T-helper 2 cell treated with Interferon-gamma antibody and Interleukin-4, amounts not matched to agents 5 μg/mL and 100 μg/mL, for 36 hours (primary cell): ENCODE measurements at regions not wholly inside any gene's neighbourhood (a gene's known extent, or its start where the extent isn't known, plus 50 kb on each side); places are given as distances from the start of the nearest gene placed in this dataset.

Experiments
- DNase-seq: peaks from one replicate; pipeline ENCODE4 v3.0.0; 2021; ENCODE audit warnings: low spot score
- H3K27ac Mint-ChIP-seq: one replicate; pipeline ENCODE4 v1.8.0; 2021; ENCODE audit warnings: mild to moderate bottlenecking, mixed read lengths
- H3K27me3 Mint-ChIP-seq: one replicate; pipeline ENCODE4 v1.8.0; 2021; ENCODE audit warnings: low read depth, mixed read lengths
- H3K36me3 Mint-ChIP-seq: one replicate; pipeline ENCODE4 v1.8.0; 2021; ENCODE audit warnings: low read depth, mixed read lengths
- H3K4me1 Mint-ChIP-seq: one replicate; pipeline ENCODE4 v1.8.0; 2021; ENCODE audit warnings: low read depth, mixed read lengths
- H3K4me3 Mint-ChIP-seq: one replicate; pipeline ENCODE4 v1.8.0; 2022; ENCODE audit warnings: mild to moderate bottlenecking, moderate library complexity, mixed read lengths
- H3K9me3 Mint-ChIP-seq: one replicate; pipeline ENCODE4 v1.8.0; 2021; ENCODE audit warnings: mixed read lengths

DNA sequence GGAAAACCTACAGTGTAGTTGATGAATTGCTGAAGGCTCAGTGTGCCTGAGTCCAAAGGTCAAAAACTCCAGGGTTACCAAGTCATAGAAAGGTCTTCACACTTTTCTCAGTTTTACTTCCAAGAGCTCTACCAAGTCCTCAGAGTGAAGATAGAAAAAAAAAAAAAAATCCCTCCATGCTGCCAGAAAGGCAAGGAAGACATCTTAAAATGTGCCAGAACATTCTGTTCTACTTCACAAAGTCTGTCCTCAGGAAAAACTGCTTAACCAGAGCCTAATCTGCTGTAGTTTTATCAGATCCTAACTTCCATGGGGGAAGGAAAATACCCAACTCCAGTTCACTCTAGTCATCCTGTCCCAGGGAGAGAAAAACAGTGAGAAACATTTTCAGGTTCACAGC, 175.6 kb upstream of the CDH11 start:
- Mint-ChIP-seq H3K27me3 (no peaks in the 10 kb centered on the region), H3K4me1 (no peaks in the 10 kb centered on the region), H3K9me3 (peaks cover 22% of the 10 kb centered on the region), H3K36me3 (no peaks in the 10 kb centered on the region), H3K27ac (no peak overlapping the region), H3K4me3 (no peak overlapping the region)
- DNase-seq = no peak

DNA sequence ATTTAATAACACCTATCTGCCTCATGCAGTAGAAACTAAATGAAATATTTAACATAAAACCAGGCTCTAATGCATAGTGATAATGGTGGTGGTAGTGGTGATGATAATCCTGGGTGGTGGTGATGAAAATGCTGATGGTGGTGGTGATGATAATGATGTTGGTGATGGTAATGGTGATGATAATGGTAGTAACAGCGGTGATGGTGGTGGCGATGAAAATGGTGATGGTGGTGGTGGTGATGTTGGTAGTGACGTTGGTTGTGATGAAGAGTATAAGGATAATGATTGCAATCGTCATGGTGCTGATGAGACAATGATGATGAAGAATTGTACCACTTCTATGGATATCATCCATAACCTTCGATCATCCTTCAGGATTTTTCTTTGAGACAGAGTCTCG, 173.7 kb upstream of the CDH11 start:
- no peak overlapping the region for H3K27ac Mint-ChIP-seq
- no peak for DNase-seq
- H3K4me3 Mint-ChIP-seq = no peak overlapping the region
- peaks cover 22% of the 10 kb centered on the region for H3K9me3 Mint-ChIP-seq
- H3K36me3 Mint-ChIP-seq = no peaks in the 10 kb centered on the region
- H3K27me3 Mint-ChIP-seq = no peaks in the 10 kb centered on the region
- no peaks in the 10 kb centered on the region for H3K4me1 Mint-ChIP-seq

DNA sequence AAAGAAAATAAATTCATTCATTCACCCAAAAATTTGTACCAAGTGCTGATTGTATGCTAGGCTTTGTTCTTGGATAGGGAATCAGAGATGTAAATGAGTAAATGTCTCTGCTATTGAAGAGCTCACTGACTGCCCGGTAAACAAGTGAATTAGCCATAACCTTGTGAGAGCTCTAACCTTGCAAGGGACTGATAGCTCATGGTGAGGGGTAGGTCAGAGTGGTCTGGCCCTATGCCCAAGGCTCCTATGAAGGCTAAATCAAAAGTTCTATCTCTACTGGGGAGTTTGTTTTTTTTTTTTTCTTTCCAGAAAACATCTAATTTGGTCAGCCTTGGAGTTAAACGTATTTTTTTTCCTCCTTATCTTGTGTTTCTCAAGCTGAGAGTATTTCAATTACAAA, 172.8 kb upstream of the CDH11 start:
- Mint-ChIP-seq H3K4me3 (no peak overlapping the region), H3K4me1 (no peaks in the 10 kb centered on the region), H3K9me3 (peaks cover 27% of the 10 kb centered on the region), H3K36me3 (no peaks in the 10 kb centered on the region), H3K27me3 (no peaks in the 10 kb centered on the region), H3K27ac (no peak overlapping the region)
- DNase-seq = no peak

DNA sequence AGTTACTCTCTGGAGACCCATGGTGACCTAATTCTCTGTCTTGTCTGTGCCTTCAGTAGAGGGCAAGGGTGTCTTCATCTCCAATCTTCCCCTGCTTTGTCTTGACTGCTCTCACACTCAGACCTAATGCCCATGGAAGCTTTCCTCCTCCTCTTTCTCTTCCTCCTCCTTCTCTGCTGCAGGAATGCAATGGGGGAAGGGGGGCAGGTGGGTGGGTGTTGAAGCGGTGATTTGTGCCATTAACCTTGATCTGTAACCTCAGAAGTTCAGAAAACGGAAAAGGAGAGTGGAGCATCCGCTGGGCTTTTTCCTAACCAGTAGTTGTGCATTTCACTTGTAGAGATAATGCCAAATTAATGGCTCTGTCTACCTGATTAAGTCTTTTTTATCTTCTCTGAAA, 172.3 kb upstream of the CDH11 start:
- no peaks in the 10 kb centered on the region for H3K4me1 Mint-ChIP-seq
- H3K4me3 Mint-ChIP-seq = no peak overlapping the region
- H3K36me3 Mint-ChIP-seq = no peaks in the 10 kb centered on the region
- peaks cover 29% of the 10 kb centered on the region for H3K9me3 Mint-ChIP-seq
- H3K27me3 Mint-ChIP-seq = no peaks in the 10 kb centered on the region
- no peak overlapping the region for H3K27ac Mint-ChIP-seq
- DNase-seq = no peak

DNA sequence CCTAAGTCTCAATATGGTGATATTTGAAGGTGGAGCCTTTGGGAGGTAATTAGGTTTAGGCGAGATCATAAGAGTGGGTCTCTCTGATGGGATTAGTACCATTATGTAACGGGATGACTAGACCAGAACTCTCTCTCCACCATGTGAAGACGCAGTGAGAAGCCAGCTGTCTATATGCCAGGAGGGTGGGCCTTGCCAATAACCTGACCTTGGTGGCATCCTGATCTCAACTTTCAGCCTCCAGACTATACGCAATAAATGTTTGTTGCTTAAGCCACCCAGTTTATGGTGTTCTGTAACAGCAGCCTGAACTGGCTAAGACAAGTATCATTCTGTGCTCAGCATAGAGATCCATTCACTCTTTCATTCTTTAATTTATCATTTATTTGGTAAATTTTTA, 167.2 kb upstream of the CDH11 start:
- Mint-ChIP-seq H3K9me3 (peaks cover 13% of the 10 kb centered on the region), H3K27ac (no peak overlapping the region), H3K36me3 (no peaks in the 10 kb centered on the region), H3K27me3 (no peaks in the 10 kb centered on the region), H3K4me1 (no peaks in the 10 kb centered on the region), H3K4me3 (no peak overlapping the region)
- no peak for DNase-seq

DNA sequence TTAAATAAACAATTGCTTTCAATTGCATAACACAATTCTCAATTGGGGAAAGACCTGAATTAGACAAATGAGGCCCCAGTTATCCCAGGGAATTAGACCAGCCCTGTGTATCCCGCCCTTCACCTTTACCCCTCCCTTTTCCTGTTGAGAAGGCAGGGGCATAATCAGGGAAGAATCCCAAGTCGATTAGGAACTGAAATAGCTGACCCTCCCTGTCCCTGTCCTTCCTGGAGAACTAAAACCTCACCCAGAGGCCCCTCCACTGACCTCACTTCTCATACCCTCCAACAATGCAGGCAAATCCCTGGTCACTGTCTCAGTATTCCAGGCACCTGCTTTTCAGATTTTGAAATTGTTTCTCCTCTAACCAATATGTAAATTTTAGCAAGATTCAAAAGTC, 165.4 kb upstream of the CDH11 start:
- H3K4me3 Mint-ChIP-seq = no peak overlapping the region
- H3K4me1 Mint-ChIP-seq = no peaks in the 10 kb centered on the region
- H3K36me3 Mint-ChIP-seq = no peaks in the 10 kb centered on the region
- H3K27ac Mint-ChIP-seq = no peak overlapping the region
- DNase-seq = no peak
- H3K9me3 Mint-ChIP-seq = peaks cover 16% of the 10 kb centered on the region
- no peaks in the 10 kb centered on the region for H3K27me3 Mint-ChIP-seq

DNA sequence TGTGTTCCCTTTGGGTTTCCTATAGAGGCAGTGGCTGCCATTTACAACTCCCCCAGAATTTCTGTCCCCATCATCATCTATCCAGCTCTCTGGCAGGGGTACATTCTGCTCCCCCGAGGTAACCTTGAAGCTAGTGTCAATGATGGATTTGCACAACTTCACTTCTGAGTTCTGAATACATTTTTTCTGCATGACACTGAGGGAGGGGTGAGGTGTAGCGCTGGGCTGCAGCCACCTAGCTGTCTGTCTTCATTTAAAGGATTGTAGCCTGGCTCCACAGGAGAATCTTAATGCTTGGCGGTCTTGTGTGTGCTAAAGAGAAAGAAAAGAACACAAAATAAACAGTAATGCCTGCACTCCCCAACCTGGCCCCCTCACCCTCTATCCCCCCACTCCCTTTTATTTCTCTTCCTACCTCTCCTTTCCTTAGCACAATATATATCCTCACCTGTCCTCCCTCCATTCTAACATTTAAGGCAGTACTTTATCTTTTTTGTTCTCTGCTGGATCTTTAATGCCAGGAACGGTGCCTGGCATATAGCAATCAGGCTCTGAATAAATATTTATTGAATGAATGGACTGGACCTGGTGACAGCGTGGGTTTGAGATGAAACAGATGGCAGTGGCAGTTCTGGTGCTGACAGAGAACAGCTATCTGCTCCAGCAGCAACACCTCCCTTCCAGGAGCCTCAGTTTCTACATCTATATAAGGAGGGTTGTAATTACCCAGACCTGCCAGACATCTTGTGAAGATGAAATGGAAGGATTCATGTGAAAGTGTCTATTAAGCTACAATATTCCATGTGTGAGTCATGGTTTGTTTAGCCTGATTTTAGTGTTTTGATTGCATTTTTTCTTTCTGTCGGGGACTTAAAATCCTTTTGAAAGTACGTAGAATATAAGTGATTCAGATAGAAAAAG, 163.5 kb upstream of the CDH11 start:
- Mint-ChIP-seq H3K4me3 (no peak overlapping the region), H3K9me3 (peaks cover 16% of the 10 kb centered on the region), H3K4me1 (no peaks in the 10 kb centered on the region), H3K27ac (no peak overlapping the region), H3K27me3 (no peaks in the 10 kb centered on the region), H3K36me3 (no peaks in the 10 kb centered on the region)
- DNase-seq = no peak

DNA sequence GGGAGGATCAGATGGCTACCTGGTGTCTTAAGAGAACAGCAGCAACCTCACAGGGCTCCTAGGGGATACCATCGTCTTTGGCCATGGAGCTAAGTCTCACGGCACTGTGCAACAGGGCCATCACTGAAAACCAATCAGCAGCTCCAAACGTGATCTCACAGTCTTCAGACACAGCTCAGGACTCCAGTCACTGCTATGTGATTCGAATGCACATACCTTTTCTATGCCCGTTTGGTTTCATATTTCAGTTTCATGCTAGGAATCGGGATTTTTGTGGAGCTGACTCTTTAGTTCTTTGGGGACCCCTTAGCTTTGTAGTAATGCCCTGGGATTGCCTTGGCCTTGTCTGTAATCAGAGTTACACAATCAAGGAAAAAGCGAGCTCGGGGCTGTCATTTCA, 162.8 kb upstream of the CDH11 start:
- Mint-ChIP-seq H3K36me3 (no peaks in the 10 kb centered on the region), H3K4me3 (no peak overlapping the region), H3K27ac (no peak overlapping the region), H3K9me3 (peaks cover 13% of the 10 kb centered on the region), H3K4me1 (no peaks in the 10 kb centered on the region), H3K27me3 (no peaks in the 10 kb centered on the region)
- DNase-seq = no peak

DNA sequence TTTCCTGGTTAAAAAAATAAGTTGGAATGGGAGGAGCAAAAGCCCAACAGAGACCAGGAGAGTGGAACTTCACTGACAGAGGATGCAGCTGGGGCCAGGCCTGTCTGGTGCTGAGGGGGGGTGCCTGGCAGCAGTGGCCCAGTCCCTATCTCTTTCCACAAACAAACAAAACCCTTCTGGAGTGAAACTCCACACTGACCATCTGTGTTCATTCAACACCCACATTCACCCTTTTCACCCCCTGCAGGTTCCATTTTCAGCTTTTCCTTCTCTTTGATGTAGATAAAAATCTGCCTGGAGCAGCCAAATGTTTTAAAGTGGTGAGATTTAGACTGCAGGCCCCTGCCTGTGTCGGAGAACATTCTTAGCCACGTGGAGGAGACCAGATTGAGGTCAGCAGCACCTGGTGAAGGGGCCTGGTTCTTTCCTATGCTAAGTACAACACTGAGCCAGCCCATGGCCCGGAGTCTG, 161.4 kb upstream of the CDH11 start:
- no peak for DNase-seq
- Mint-ChIP-seq H3K9me3 (peaks cover 12% of the 10 kb centered on the region), H3K4me1 (no peaks in the 10 kb centered on the region), H3K27me3 (no peaks in the 10 kb centered on the region), H3K36me3 (no peaks in the 10 kb centered on the region), H3K4me3 (no peak overlapping the region), H3K27ac (no peak overlapping the region)

DNA sequence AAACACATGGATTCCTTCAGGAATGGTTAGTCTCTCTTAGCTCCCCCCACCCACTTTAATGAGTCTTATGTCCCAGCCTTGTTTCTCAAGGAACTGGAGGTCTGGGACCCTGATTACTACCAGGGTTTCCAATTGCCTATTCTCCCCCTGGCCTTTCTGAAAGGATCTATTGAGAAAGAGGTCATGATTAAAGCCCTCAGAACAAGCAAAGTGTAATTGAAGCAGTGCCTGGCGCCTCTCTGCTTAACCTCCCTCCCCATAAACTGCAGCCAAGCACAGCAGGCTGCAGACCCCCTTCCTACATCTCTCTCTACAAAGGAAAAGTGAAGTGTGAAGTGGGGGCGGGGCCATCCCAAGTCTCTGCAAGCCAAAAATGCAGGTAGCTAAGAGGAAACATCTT, 159.7 kb upstream of the CDH11 start:
- H3K9me3 Mint-ChIP-seq = peaks cover 24% of the 10 kb centered on the region
- H3K27ac Mint-ChIP-seq = no peak overlapping the region
- H3K4me1 Mint-ChIP-seq = no peaks in the 10 kb centered on the region
- no peaks in the 10 kb centered on the region for H3K36me3 Mint-ChIP-seq
- no peak overlapping the region for H3K4me3 Mint-ChIP-seq
- H3K27me3 Mint-ChIP-seq = no peaks in the 10 kb centered on the region
- DNase-seq = no peak

DNA sequence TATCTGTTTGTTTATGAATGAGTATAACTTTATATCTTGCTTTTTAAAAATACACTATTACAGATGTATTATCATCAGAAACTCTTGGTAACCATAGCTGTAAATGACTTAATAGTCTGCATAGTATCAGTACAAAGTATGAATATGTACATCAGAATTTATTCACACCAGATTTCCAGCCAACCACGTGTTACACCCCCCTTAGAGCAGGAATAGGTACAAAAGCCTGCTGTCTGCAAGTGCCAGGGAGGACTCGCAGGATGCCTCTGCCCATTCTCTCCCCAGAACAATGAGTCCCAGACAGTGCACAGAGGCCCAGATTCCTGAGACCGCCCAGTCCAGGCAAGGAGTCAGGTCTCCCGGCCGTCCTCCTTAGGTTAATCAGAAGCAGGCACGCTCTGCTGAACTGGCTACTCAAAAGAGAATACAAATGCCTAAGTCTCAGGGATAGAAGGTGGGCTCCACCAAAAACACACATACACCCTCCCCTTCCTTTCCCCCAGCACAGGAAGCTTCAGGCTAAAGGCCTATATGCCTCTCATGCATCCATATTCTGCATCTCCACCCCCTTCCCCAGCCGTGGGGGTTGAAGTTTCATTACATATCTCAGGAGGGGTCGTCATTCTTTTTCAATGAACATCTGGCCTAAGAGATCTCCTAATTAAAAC, 159.1 kb upstream of the CDH11 start:
- Mint-ChIP-seq H3K36me3 (no peaks in the 10 kb centered on the region), H3K9me3 (peaks cover 25% of the 10 kb centered on the region), H3K4me1 (no peaks in the 10 kb centered on the region), H3K27me3 (no peaks in the 10 kb centered on the region), H3K27ac (no peak overlapping the region), H3K4me3 (no peak overlapping the region)
- no peak for DNase-seq

DNA sequence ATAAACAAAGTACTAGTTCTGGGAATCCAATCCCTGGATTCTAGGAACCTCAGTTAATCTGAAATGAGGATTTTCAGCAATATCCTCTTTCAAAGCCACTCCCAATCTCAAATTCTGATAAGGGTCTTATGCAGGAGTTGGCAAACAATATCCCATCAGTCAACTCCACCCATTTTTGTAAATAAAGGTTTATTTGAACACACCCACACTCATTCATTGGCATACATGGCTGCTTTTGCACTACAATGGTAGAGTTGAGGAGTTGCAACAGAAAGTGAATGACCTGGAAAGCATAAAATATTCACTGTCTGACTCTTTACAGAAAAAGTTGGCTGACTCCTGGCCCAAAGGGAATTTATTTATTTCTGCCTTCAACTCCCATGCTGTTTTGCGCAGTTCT, 157.7 kb upstream of the CDH11 start:
- H3K36me3 Mint-ChIP-seq = no peaks in the 10 kb centered on the region
- H3K9me3 Mint-ChIP-seq = peaks cover 25% of the 10 kb centered on the region
- no peaks in the 10 kb centered on the region for H3K27me3 Mint-ChIP-seq
- H3K4me1 Mint-ChIP-seq = no peaks in the 10 kb centered on the region
- DNase-seq = no peak
- H3K4me3 Mint-ChIP-seq = no peak overlapping the region
- no peak overlapping the region for H3K27ac Mint-ChIP-seq

DNA sequence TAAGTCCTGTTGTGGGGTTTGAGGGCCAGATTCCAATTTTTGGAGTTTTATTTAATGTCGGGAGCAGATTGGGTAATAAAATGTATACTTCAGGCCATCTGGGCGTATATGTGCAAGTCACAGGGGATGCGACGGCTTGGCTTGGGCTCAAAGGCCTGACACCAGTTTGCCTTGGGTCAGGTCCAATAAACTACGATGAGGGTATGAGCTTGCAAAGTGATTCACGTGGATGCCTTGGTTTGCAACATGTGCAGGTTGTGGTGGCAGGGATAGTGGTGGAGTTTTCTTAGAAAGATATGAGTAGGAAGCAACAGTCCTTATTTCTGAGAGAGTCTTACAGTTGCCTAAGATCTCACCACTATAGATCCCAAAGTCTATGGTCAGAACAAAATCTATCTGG, 157.0 kb upstream of the CDH11 start:
- Mint-ChIP-seq H3K27ac (no peak overlapping the region), H3K27me3 (no peaks in the 10 kb centered on the region), H3K36me3 (no peaks in the 10 kb centered on the region), H3K4me1 (no peaks in the 10 kb centered on the region), H3K4me3 (no peak overlapping the region), H3K9me3 (peaks cover 25% of the 10 kb centered on the region)
- no peak for DNase-seq

DNA sequence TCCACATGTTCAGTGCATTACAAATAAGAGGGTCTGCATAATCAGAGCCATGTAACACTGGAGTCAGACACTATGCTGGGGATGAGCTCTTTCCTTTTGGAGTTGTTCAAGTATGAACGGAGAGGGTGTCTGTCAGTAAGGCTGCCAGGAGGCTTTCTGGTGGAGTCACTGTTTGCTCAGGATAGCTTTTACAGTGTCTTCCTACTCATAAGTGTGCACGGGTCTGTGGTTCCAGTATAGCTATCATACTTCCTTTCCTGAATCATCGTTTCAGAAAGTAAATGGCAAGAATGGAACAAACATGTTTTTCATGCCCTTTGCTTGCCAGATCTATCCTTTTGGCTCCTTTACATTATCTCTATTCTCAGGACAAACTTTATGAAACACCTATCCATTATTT, 152.7 kb upstream of the CDH11 start:
- H3K4me1 Mint-ChIP-seq = no peaks in the 10 kb centered on the region
- peaks cover 25% of the 10 kb centered on the region for H3K9me3 Mint-ChIP-seq
- H3K27me3 Mint-ChIP-seq = no peaks in the 10 kb centered on the region
- no peak overlapping the region for H3K4me3 Mint-ChIP-seq
- no peak overlapping the region for H3K27ac Mint-ChIP-seq
- no peaks in the 10 kb centered on the region for H3K36me3 Mint-ChIP-seq
- DNase-seq = no peak
